Type B pancreatic cell (in vitro differentiated cells): ENCODE measurements at regions not wholly inside any gene's neighbourhood (a gene's known extent, or its start where the extent isn't known, plus 50 kb on each side); places are given as distances from the start of the nearest gene placed in this dataset.

Source experiments
- DNase-seq: peaks from one replicate; pipeline ENCODE4 v3.0.0; 2021; ENCODE audit warnings: mixed read lengths; ENCODE audit not compliant: unreplicated experiment; ENCODE audit errors: extremely low spot score
- H3K27ac Mint-ChIP-seq: 2 replicates; pipeline ENCODE4 v1.8.0; 2021; ENCODE audit warnings: mild to moderate bottlenecking, mixed read lengths
- H3K27me3 Mint-ChIP-seq: 2 replicates; pipeline ENCODE4 v1.8.0; 2021; ENCODE audit warnings: mixed read lengths
- H3K36me3 Mint-ChIP-seq: 2 replicates; pipeline ENCODE4 v1.8.0; 2021; ENCODE audit warnings: mixed read lengths
- H3K4me1 Mint-ChIP-seq: one replicate; pipeline ENCODE4 v1.8.0; 2021; ENCODE audit warnings: mixed read lengths; ENCODE audit not compliant: unreplicated experiment
- H3K4me3 Mint-ChIP-seq: 2 replicates; pipeline ENCODE4 v1.8.0; 2021; ENCODE audit warnings: mild to moderate bottlenecking, mixed read lengths
- H3K9me3 Mint-ChIP-seq: 2 replicates; pipeline ENCODE4 v1.8.0; 2021; ENCODE audit warnings: mixed read lengths
- TF ChIP-seq, protein P1 (sequence below): fragments of 200-600 bp; sonication (generic); conservative IDR thresholded peaks from 2 replicates; pipeline ENCODE4 v1.5.0; 2021; ENCODE audit warnings: antibody characterized with exemption, mild to moderate bottlenecking

DNA sequence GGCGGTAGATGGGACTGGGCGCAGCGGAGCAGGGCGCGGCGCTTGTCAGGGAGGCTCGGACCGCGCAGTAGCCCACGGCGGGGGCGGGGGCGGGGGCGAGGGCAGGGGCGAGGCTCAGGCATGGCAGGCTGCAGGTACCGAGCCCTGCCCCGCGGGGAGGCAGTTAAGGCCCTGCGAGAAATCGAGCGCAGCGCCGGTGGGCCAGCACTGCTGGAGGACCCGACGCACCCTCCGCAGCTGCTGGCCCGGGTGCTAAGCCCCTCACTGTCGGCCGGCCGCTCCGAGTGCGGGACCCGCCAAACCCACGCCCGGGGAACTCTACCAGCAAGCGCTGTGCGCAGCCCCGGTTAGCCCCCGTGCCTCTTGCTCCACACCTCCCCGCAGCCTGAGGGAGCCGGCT lies 90.2 kb upstream of the RPL38 start:
- peaks cover 29% of the 10 kb centered on the region for H3K27me3 Mint-ChIP-seq
- DNase-seq: no peak
- TF ChIP-seq, protein P1, sequence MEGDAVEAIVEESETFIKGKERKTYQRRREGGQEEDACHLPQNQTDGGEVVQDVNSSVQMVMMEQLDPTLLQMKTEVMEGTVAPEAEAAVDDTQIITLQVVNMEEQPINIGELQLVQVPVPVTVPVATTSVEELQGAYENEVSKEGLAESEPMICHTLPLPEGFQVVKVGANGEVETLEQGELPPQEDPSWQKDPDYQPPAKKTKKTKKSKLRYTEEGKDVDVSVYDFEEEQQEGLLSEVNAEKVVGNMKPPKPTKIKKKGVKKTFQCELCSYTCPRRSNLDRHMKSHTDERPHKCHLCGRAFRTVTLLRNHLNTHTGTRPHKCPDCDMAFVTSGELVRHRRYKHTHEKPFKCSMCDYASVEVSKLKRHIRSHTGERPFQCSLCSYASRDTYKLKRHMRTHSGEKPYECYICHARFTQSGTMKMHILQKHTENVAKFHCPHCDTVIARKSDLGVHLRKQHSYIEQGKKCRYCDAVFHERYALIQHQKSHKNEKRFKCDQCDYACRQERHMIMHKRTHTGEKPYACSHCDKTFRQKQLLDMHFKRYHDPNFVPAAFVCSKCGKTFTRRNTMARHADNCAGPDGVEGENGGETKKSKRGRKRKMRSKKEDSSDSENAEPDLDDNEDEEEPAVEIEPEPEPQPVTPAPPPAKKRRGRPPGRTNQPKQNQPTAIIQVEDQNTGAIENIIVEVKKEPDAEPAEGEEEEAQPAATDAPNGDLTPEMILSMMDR: no peak
- peaks cover 48% of the 10 kb centered on the region for H3K4me1 Mint-ChIP-seq
- no peak overlapping the region for H3K4me3 Mint-ChIP-seq
- H3K36me3 Mint-ChIP-seq: no peaks in the 10 kb centered on the region
- H3K27ac Mint-ChIP-seq: no peak overlapping the region
- H3K9me3 Mint-ChIP-seq: no peaks in the 10 kb centered on the region

- TF ChIP-seq, protein P1: no peak
- peaks cover 55% of the 10 kb centered on the region for H3K4me1 Mint-ChIP-seq
- H3K36me3 Mint-ChIP-seq: no peaks in the 10 kb centered on the region
- H3K9me3 Mint-ChIP-seq: no peaks in the 10 kb centered on the region
- H3K27me3 Mint-ChIP-seq: peaks cover 30% of the 10 kb centered on the region
- H3K27ac Mint-ChIP-seq: no peak overlapping the region
- peak overlapping the region; percentile 34 for H3K4me3 Mint-ChIP-seq
- no peak for DNase-seq
These were observed 89.5 kb upstream of the RPL38 start for GRCh38 chr17:74113952-74114351.

- H3K27ac Mint-ChIP-seq: no peak overlapping the region
- peaks cover 28% of the 10 kb centered on the region for H3K27me3 Mint-ChIP-seq
- no peak overlapping the region for H3K4me3 Mint-ChIP-seq
These were observed 88.5 kb upstream of the RPL38 start for GRCh38 chr17:74114881-74115470.

DNA sequence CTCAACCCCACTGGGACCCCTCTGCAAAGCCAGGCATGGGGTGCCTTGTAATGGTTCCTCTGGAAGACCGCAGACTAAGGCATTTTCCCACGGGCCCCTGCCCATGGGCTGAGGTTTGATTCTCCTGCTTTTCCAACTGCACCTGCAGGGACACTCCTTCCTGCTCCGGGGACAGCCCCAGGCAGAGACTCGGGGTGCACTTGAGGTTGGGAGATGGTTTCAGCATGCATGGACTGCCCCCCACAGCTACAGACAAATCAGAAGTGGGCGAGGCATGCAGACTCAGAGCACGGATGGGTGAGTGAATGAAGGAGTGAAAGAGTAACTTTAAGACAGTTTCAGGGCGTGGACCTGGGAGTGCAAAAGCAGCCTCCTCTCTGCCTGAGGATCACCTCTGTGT lies 87.9 kb upstream of the RPL38 start:
- TF ChIP-seq, protein P1: no peak
- Mint-ChIP-seq H3K4me3 (no peak overlapping the region), H3K9me3 (no peaks in the 10 kb centered on the region), H3K36me3 (no peaks in the 10 kb centered on the region), H3K4me1 (peaks cover 47% of the 10 kb centered on the region), H3K27ac (peak overlapping the region; percentile 48), H3K27me3 (peaks cover 28% of the 10 kb centered on the region)
- DNase-seq: no peak

More at GRCh38 chr17:74114881-74115470, 88.5 kb upstream of the RPL38 start:
- Mint-ChIP-seq H3K36me3 (no peaks in the 10 kb centered on the region), H3K9me3 (no peaks in the 10 kb centered on the region), H3K4me1 (peaks cover 52% of the 10 kb centered on the region)
- DNase-seq: no peak
- TF ChIP-seq, protein P1: no peak

- Mint-ChIP-seq H3K27ac (peak overlapping the region; percentile 48), H3K27me3 (peaks cover 28% of the 10 kb centered on the region), H3K9me3 (no peaks in the 10 kb centered on the region), H3K4me1 (peaks cover 44% of the 10 kb centered on the region), H3K36me3 (no peaks in the 10 kb centered on the region), H3K4me3 (peak overlapping the region; percentile 31)
- no peak for DNase-seq
- TF ChIP-seq, protein P1: no peak
These were observed 87.3 kb upstream of the RPL38 start for GRCh38 chr17:74116087-74116717.
